ENCODE measurements at regions not wholly inside any gene's neighbourhood (a gene's known extent, or its start where the extent isn't known, plus 50 kb on each side); places are given as distances from the start of the nearest gene placed in this dataset.

GRCh38 chr9:91141407-91141965 lies 220.2 kb downstream of the AUH start:
- no peak for DNase-seq

DNA sequence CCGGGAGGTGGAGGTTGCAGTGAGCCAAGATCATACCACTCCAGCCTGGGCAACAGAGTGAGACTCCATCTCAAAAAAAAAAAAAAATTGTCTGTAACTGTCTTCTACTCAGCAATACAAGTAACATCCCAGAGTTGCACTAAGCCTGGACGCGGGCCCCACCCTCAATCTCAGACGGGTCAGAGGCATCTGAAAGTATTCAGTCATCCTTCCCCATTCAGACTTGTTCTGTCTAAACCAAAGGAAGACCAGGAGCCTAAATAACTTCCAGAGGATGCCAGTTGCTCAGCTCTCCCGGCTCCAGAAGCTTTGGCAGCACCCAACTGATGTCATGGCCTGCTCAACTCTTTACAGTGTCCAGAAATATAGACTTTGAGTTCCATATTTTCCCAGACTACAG lies 218.6 kb downstream of the AUH start:
- no peak for DNase-seq

GRCh38 chr9:91143642-91144041 lies 218.1 kb downstream of the AUH start:
- no peak for DNase-seq

DNA sequence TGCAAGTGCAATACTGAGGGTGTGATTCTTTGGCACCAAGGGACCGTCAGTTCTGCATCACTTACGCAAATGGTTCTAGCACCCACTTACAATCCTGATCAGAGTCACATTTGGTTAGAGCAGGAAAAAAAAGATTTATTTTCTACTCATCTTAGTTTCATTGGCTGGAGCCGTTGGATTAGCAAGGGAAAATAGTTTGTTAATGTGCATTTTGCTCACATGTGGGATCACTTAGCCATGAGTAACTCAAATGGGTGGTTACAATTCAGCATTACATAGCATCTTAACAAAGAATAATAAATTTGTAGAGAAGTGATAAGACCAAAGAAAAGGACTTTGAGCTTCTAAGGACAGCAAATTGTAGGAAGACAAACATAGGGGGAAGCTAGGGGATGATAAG lies 216.9 kb downstream of the AUH start:
- DNase-seq: no peak

GRCh38 chr9:91145496-91145895 lies 216.2 kb downstream of the AUH start:
- no peak for DNase-seq

DNA sequence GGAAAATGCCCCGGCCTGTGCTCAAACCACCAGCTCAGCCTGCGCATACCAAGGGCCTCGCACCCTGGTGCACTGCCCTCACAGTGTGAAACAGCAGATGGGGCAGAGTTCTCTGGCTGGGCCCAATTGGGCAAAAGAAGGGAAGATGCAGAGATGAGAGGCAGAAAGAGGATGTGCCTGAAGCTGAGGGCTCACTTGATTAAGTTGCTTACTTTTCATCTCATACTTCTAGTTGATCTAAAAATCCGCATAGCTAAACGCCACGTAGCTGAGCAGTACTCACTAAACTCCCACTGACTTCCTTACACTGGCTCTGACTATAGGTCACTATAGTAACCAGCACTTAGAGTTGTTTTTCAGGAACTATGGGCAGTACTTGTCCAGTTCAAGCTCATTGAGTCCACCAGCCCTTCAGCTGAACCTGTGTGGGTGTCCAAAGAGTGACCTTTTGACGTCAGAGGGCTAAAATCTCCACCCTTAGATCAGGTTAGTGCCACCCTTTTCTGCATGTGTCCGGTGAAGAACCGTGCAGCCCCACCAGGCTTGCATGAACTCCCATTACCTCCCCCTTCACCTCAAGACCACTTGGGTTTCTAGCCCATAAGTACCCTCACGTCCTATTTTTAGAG lies 215.2 kb downstream of the AUH start:
- peak; percentile 87 for DNase-seq

DNA sequence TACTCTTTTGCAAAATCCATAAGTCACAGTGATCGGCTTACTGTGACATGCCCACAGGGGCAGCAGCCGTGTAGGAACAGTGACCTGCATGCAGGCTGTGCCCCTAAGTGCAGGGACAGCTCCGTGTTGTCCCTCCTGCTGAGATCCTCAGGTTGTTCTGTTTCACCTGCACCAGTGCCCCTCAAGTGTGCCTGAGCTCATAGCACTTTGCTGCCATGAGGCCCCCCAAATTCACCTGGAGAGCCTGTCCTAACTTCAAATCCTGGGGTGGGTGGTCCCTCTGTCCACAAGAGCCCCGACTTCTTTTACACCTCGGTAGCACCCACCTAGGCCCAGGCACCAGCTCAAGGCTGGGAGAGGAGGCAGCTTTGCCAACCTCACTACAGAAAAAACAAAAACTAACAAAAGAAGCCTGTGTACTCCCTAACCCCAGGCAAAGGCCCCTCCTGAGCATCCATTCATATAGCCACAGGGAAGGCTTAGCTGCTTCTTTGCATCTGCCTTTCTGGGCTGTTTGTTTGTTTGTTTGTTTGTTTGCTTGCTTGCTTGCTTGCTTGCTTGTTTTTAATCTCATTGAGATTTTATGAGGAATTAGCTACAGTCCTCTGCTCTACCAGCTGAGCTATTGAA lies 214.5 kb downstream of the AUH start:
- no peak for DNase-seq

- DNase-seq: no peak
These were observed 213.4 kb downstream of the AUH start for GRCh38 chr9:91148306-91148705.

- no peak for DNase-seq
These were observed 211.3 kb downstream of the AUH start for GRCh38 chr9:91150273-91150997.

DNA sequence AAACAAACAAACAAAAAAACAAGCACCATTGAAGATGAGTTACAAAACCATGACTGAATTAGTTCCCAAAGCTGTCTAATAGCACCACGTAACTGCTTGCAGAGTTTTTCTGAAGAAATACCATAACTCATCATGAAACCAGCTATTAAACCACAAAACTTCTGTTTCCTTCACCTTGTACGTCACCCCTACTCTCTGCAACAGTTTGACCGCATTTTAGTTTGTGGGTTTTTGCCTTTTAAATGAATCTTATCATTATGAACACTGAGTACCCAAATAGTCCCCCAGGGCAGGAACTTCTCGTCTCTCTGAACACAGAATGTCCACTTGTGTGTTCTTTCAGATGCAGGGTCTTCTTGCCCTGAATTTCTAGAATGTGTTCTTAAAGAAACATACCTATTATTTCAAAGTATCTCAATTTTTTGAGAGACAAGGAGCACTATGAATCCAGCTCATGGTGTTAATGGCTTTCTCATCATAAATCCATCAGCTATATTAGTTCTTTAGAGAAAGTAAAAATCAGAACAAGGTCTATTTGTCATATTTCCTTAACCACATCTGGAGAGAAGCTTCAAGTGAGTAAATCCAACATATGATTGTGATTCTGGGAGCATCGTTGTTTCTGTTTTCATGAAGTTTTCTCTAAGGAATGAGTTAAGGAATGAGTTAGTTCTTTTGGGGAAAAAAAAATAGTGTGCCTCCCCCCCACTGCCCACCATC lies 210.6 kb downstream of the AUH start:
- DNase-seq: peak; percentile 97

DNA sequence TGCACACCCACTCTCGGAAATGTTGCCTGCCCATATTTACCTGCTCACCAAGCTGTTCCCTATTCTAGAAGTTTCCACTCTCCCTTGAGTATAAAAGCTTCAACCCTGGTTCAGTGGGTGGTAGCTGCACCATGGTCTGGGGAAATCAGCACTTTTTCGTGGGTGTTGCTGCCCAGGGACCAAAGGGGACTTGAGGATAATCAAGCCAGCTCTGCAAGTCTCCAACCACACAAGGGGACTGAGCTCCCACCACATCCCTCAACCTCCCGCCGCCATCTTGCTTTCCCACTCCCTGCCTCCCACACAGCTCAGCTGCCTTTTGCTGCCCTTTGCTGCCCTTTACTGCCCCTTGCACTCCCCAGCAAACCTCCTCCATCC lies 210.0 kb downstream of the AUH start:
- no peak for DNase-seq

DNA sequence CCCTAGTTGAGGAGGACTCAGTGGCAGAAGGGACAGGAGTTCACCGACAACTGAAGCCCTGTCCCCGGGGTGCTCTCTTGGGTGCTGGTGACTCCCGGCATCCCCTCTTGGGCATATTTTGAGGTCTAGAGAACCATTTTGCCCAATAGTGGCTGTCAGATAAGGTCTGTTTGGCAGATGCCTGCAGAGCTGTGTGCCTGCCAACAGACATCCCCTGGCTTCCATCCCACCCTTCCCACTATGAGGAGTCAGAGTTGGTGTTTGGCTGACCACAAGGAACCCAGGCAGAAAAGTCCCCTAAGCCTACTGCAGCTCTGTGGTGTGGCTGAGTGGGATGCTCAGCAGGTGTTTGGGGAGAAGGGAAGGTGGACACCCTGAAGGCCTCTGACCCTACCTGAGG lies 207.0 kb downstream of the AUH start:
- DNase-seq: no peak

DNA sequence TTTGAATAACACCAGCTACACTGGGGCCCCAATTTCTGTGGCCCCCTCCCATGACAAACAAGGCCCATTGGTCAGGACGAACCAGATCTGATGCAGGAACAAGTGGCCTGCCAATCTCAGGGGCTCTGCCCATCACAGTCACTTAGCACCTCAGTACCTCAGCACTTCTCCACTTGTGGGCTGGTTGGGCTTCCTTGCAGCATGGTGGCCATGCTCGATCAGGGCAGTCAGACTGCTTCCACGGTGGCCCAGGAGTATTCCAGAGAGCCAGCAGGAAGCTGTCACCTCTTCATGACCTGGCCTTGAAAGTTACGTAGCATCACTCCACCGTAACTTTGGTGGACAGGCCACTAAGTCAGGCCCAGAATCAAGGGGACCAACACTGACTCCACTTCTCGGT lies 206.5 kb downstream of the AUH start:
- no peak for DNase-seq

GRCh38 chr9:91155746-91156376 lies 205.9 kb downstream of the AUH start:
- no peak for DNase-seq

- no peak for DNase-seq
These were observed 205.1 kb downstream of the AUH start for GRCh38 chr9:91156451-91157234.

- no peak for DNase-seq
These were observed 203.8 kb downstream of the AUH start for GRCh38 chr9:91157883-91158282.

GRCh38 chr9:91158286-91158685 lies 203.4 kb downstream of the AUH start:
- DNase-seq: no peak

- no peak for DNase-seq
These were observed 202.8 kb downstream of the AUH start for GRCh38 chr9:91158946-91159345.

DNA sequence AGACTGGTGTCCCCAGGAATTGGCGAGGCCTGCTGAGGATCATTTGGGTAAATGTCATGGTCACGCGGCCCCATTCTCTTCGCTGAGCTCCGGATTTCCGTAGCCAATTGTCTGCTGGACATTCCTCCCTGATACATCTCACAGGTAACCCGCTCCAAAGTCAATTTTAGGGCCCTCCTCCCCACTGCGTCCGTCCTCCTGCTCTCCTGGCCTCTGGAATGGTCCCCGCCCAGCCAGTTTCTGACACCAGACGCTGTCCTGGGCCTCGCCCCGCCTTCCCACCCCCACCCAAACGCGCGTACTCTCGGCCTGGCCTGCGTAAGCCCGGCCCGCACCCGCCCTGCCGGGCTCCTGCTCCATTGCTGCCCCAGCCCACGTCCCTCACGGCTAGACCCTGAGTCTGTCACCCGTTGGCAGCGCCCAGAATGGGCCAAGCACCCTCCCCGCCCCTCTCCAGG lies 202.0 kb downstream of the AUH start:
- DNase-seq: no peak

DNA sequence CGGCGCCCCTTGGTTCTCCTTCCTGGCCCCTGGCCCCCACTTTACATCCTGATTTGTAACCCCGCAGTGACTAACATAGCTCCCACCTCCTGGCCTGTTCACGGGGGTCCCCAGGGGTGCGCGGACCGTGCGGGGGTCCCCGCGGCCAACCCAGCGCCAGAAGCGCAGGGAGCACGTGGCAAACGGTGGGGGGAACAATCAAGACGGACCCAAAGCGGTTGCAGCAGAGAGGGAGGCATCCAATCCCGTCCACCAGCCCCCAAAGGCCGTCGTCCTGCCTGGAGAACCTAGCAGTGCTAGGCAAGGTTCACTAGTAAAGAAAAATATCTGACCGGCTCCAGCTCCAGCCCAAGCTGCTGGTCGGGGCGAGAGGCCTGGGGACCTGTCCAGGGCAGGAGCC lies 201.5 kb downstream of the AUH start:
- DNase-seq: no peak

- no peak for DNase-seq
These were observed 200.9 kb downstream of the AUH start for GRCh38 chr9:91160599-91161464.

Data from inflammatory macrophage treated with lipopolysaccharide for 4 hours (primary cell).